H1 (cell line): ENCODE measurements at regions not wholly inside any gene's neighbourhood (a gene's known extent, or its start where the extent isn't known, plus 50 kb on each side); places are given as distances from the start of the nearest gene placed in this dataset.

Experiments used
- CTCF ChIA-PET: fragments of 300-600 bp; sonication (Branson Sonifier 250); formaldehyde crosslinking; loops from one replicate; lab custom pipeline; 2021; ENCODE audit not compliant: partially characterized antibody; lab: Charles Lee
- POLR2A ChIA-PET: fragments of 300-600 bp; sonication (Branson Sonifier 250); formaldehyde crosslinking; loops from one replicate; lab custom pipeline; 2021; ENCODE audit warnings: inconsistent platforms; ENCODE audit not compliant: partially characterized antibody; lab: Charles Lee
- DNase-seq, 2 experiments: peaks; one replicate each; pipeline versions ENCODE4 v3.0.0 to v3.0.0-alpha.2; 2010 to 2022; ENCODE audit warnings: low spot score in 2 of 2, low read depth in 1 of 2, mixed read lengths in 1 of 2
- FAIRE-seq: peaks from 2 replicates; lab custom pipeline; 2011; peaks lifted over from hg19 to GRCh38; lab: Jason Lieb, UNC
- H2AFZ ChIP-seq: 2 replicates; pipeline ENCODE4 v1.8.1; 2012; ENCODE audit warnings: low read length, inconsistent platforms
- H2AK5ac ChIP-seq: 2 replicates; pipeline ENCODE4 v1.6.1; 2013; ENCODE audit warnings: low read depth, low read length
- H2BK120ac ChIP-seq: replicated peaks from 2 replicates; pipeline ENCODE3; 2013; ENCODE audit warnings: low read depth, low read length, inconsistent platforms
- H2BK12ac ChIP-seq: 2 replicates; pipeline ENCODE4 v1.6.1; 2013; ENCODE audit warnings: low read depth, low read length
- H2BK15ac ChIP-seq: 2 replicates; pipeline ENCODE4 v1.6.1; 2013; ENCODE audit warnings: low read length
- H2BK20ac ChIP-seq: 2 replicates; pipeline ENCODE4 v1.6.1; 2013; ENCODE audit warnings: low read length
- H2BK5ac ChIP-seq: 2 replicates; pipeline ENCODE4 v1.6.1; 2013; ENCODE audit warnings: low read depth, low read length
- H3K14ac ChIP-seq: 2 replicates; pipeline ENCODE4 v1.6.1; 2013; ENCODE audit warnings: inconsistent platforms; ENCODE audit not compliant: insufficient read length
- H3K18ac ChIP-seq: 2 replicates; pipeline ENCODE4 v1.6.1; 2013; ENCODE audit warnings: low read length; ENCODE audit errors: extremely low read depth
- H3K23ac ChIP-seq: 2 replicates; pipeline ENCODE4 v1.6.1; 2013; ENCODE audit warnings: inconsistent platforms; ENCODE audit not compliant: insufficient read length
- H3K23me2 ChIP-seq: 2 replicates; pipeline ENCODE4 v1.6.1; 2013; ENCODE audit warnings: low read depth, low read length
- H3K27ac ChIP-seq: 2 replicates; pipeline ENCODE4 v1.6.1; 2011; ENCODE audit warnings: low read depth, low read length, inconsistent platforms
- H3K27me3 ChIP-seq, 4 experiments: replicated peaks in 1 of 4; 1 replicate in 1 of 4; 2 replicates in 3 of 4; pipeline versions ENCODE4 v1.6.1 to v1.8.1; 2011 to 2013; ENCODE audit warnings: low read length in 3 of 4, mild to moderate bottlenecking in 3 of 4, inconsistent platforms in 2 of 4, mixed read lengths in 2 of 4, moderate library complexity in 1 of 4; ENCODE audit not compliant: control insufficient read depth in 3 of 4, insufficient read depth in 3 of 4; ENCODE audit errors: extremely low read depth in 1 of 4
- H3K36me3 ChIP-seq, 4 experiments: 2 replicates each; pipeline versions ENCODE4 v1.6.1 to v1.8.1; 2011 to 2013; ENCODE audit warnings: mild to moderate bottlenecking in 4 of 4, low read length in 3 of 4, moderate library complexity in 2 of 4, control low read depth in 1 of 4, inconsistent platforms in 1 of 4; ENCODE audit not compliant: insufficient read depth in 4 of 4, control insufficient read depth in 2 of 4
- H3K4ac ChIP-seq: replicated peaks from 2 replicates; pipeline ENCODE3; 2013; ENCODE audit warnings: low read length, low read depth, mixed read lengths, inconsistent platforms; ENCODE audit not compliant: insufficient read length
- H3K4me1 ChIP-seq, 4 experiments: replicated peaks in 1 of 4; 1 replicate in 1 of 4; 2 replicates in 3 of 4; pipeline versions ENCODE4 v1.6.1 to v1.8.1; 2011 to 2013; ENCODE audit warnings: low read length in 3 of 4, inconsistent platforms in 2 of 4, mixed read lengths in 1 of 4; ENCODE audit not compliant: insufficient read depth in 4 of 4, control insufficient read depth in 3 of 4
- H3K4me2 ChIP-seq, 2 experiments: 2 replicates each; pipeline versions ENCODE4 v1.6.1 to v1.8.1; 2011 to 2013; ENCODE audit warnings: low read depth in 2 of 2, low read length in 2 of 2, control low read depth in 1 of 2, inconsistent platforms in 1 of 2, mild to moderate bottlenecking in 1 of 2; ENCODE audit not compliant: insufficient read depth in 1 of 2
- H3K4me3 ChIP-seq, 4 experiments: fragments of 200-600, 300-600 bp in 1 of 4; sonication (generic), shearing (Covaris generic), sonication (Bioruptor Twin) in 1 of 4; 2 replicates each; pipeline versions ENCODE4 v1.5.1 to v1.8.1; 2011 to 2016; ENCODE audit warnings: low read length in 4 of 4, low read depth in 3 of 4, control low read depth in 2 of 4, inconsistent platforms in 2 of 4, mild to moderate bottlenecking in 2 of 4, mixed read lengths in 1 of 4, moderate library complexity in 1 of 4; ENCODE audit not compliant: insufficient read depth in 2 of 4; ENCODE audit errors: extremely low read depth in 1 of 4
- H3K56ac ChIP-seq: replicated peaks from 2 replicates; pipeline ENCODE3; 2013; ENCODE audit warnings: low read depth, mild to moderate bottlenecking, mixed read lengths, low read length, inconsistent platforms; ENCODE audit not compliant: insufficient read length
- H3K79me1 ChIP-seq: 2 replicates; pipeline ENCODE4 v1.6.1; 2013; ENCODE audit warnings: low read depth, low read length, control low read depth
- H3K79me2 ChIP-seq, 2 experiments: 2 replicates each; pipeline versions ENCODE4 v1.6.1 to v1.8.1; 2012 to 2013; ENCODE audit warnings: low read length in 2 of 2, mild to moderate bottlenecking in 2 of 2, inconsistent platforms in 1 of 2; ENCODE audit not compliant: insufficient read depth in 2 of 2, control insufficient read depth in 1 of 2
- H3K9ac ChIP-seq, 4 experiments: replicated peaks in 1 of 4; 1 replicate in 1 of 4; 2 replicates in 3 of 4; pipeline versions ENCODE4 v1.6.1 to v1.8.1; 2011 to 2013; ENCODE audit warnings: low read depth in 3 of 4, low read length in 3 of 4, control low read depth in 2 of 4, mild to moderate bottlenecking in 2 of 4, moderate library complexity in 2 of 4, inconsistent platforms in 1 of 4; ENCODE audit errors: extremely low read depth in 1 of 4
- H3K9me3 ChIP-seq, 2 experiments: 2 replicates each; pipeline versions ENCODE4 v1.6.1 to v1.8.1; 2012 to 2013; ENCODE audit warnings: mild to moderate bottlenecking in 2 of 2, moderate library complexity in 2 of 2, control low read depth in 1 of 2, inconsistent platforms in 1 of 2, low read depth in 1 of 2, low read length in 1 of 2, mixed read lengths in 1 of 2; ENCODE audit not compliant: insufficient read depth in 2 of 2
- H4K20me1 ChIP-seq, 2 experiments: replicated peaks in 1 of 2; 2 replicates each; pipeline versions ENCODE3 to v1.8.1; 2011 to 2013; ENCODE audit warnings: inconsistent platforms in 2 of 2, low read length in 2 of 2, mild to moderate bottlenecking in 1 of 2; ENCODE audit not compliant: insufficient read depth in 2 of 2, control insufficient read depth in 1 of 2
- H4K5ac ChIP-seq: 2 replicates; pipeline ENCODE4 v1.6.1; 2013; ENCODE audit warnings: low read length, low read depth, mixed read lengths, inconsistent platforms; ENCODE audit not compliant: insufficient read length
- H4K8ac ChIP-seq: 2 replicates; pipeline ENCODE4 v1.8.0; 2013; ENCODE audit warnings: mild to moderate bottlenecking, moderate library complexity, low read length, inconsistent platforms; ENCODE audit not compliant: insufficient read depth; ENCODE audit errors: extremely low read depth
- H4K91ac ChIP-seq: replicated peaks from 2 replicates; pipeline ENCODE3; 2013; ENCODE audit warnings: low read length, mixed read lengths, inconsistent platforms; ENCODE audit not compliant: insufficient read length
- BACH1 ChIP-seq: IDR thresholded peaks from 2 replicates; pipeline ENCODE4 v1.6.1; 2012; ENCODE audit warnings: low read length, improper control_type of control experiment
- HDAC2 ChIP-seq, 2 experiments: fragments of 300-600 bp in 1 of 2; sonication (generic) in 1 of 2; IDR thresholded peaks; 2 replicates each; pipeline ENCODE4 v1.6.1; 2011 to 2012; ENCODE audit warnings: low read depth in 2 of 2, low read length in 2 of 2, mild to moderate bottlenecking in 2 of 2, moderate library complexity in 2 of 2, borderline replicate concordance in 1 of 2, inconsistent platforms in 1 of 2
- POLR2A ChIP-seq, 2 experiments: IDR thresholded peaks; 1 replicate in 1 of 2; 2 replicates in 1 of 2; pipeline ENCODE4 v1.6.1; 2011; ENCODE audit warnings: low read depth in 2 of 2, low read length in 2 of 2, mild to moderate bottlenecking in 2 of 2; ENCODE audit errors: control extremely low read depth in 1 of 2
- SUZ12 ChIP-seq: fragments of 200-600 bp; sonication (generic); IDR thresholded peaks from 2 replicates; pipeline ENCODE4 v1.6.1; 2012; ENCODE audit warnings: mild to moderate bottlenecking, inconsistent platforms, low read length, moderate library complexity, mixed read lengths
- WGBS, 2 experiments: shearing (Covaris generic) in 1 of 2; methylation state at CpG; one replicate each; pipeline versions ENCODE4 v1.1.6 to v1.1.7; 2013 to 2015; ENCODE audit warnings: low lambda C conversion rate in 2 of 2, mixed read lengths in 2 of 2, inconsistent platforms in 1 of 2, low coverage in 1 of 2, missing lambda C conversion rate in 1 of 2; ENCODE audit not compliant: insufficient replicate concordance in 2 of 2, insufficient coverage in 1 of 2, insufficient read length in 1 of 2; ENCODE audit errors: extremely low coverage in 1 of 2, missing lambda C conversion rate in 1 of 2; 5-methylcytosine and 5-hydroxymethylcytosine counted together

- DNase-seq (no peak), FAIRE-seq (no peak)
- Histone ChIP-seq H3K14ac (no peak overlapping the region), H3K9ac (no peak overlapping the region), H2BK5ac (no peak overlapping the region), H3K79me1 (no peaks in the 10 kb centered on the region), H3K23ac (no peak overlapping the region), H3K18ac (no peak overlapping the region), H3K23me2 (no peaks in the 10 kb centered on the region; the same call in 1 of the 2 replicates), H4K91ac (no peak overlapping the region), H3K27me3 (no peaks in the 10 kb centered on the region), H3K56ac (no peak overlapping the region), H3K9me3 (no peaks in the 10 kb centered on the region), H4K8ac (no peak overlapping the region), H3K4me3 (no peak overlapping the region), H2BK120ac (no peak overlapping the region), H4K5ac (no peak overlapping the region), H3K27ac (no peak overlapping the region), H4K20me1 (no peaks in the 10 kb centered on the region), H2BK15ac (no peak overlapping the region), H3K4me1 (no peaks in the 10 kb centered on the region), H3K36me3 (no peaks in the 10 kb centered on the region), H3K79me2 (no peaks in the 10 kb centered on the region), H3K4ac (no peak overlapping the region), H2AK5ac (no peak overlapping the region), H2AFZ (no peak overlapping the region), H2BK20ac (no peak overlapping the region), H2BK12ac (no peak overlapping the region), H3K4me2 (no peak overlapping the region)
- 87% methylated on average over 1 of the region's 1 CpG; no CpG with 5 or more reads in 1 of the 2 experiments for WGBS, 2 experiments
- POLR2A ChIA-PET: no interaction called here
- CTCF ChIA-PET: no interaction called here
- no peak for TF ChIP-seq POLR2A (IDR thresholded peaks at IDR 0.05; ENCODE audit: control extremely low read depth in 1 of 2, low read depth in 2 of 2, low read length in 2 of 2)
- TF ChIP-seq HDAC2 (IDR thresholded peaks at IDR 0.05; ENCODE audit: borderline replicate concordance in 1 of 2, low read depth in 2 of 2, low read length in 2 of 2): no peak
- no peak for TF ChIP-seq SUZ12
- no peak for TF ChIP-seq BACH1
These were observed 105.1 kb upstream of the STT3B start for GRCh38 chr3:31427623-31428022.
